Stimulated activated CD8-positive, alpha-beta memory T cell treated with anti-CD3 and anti-CD28 coated beads, Interleukin-7, amount 100 ng/mL, for 1 hour (primary cell): ENCODE measurements at regions not wholly inside any gene's neighbourhood (a gene's known extent, or its start where the extent isn't known, plus 50 kb on each side); places are given as distances from the start of the nearest gene placed in this dataset.

ENCODE experiments used
- DNase-seq, 2 donors: peaks; one replicate each; pipeline ENCODE4 v3.0.0-alpha.2; 2020; ENCODE audit warnings: low read depth in 2 of 2

DNA sequence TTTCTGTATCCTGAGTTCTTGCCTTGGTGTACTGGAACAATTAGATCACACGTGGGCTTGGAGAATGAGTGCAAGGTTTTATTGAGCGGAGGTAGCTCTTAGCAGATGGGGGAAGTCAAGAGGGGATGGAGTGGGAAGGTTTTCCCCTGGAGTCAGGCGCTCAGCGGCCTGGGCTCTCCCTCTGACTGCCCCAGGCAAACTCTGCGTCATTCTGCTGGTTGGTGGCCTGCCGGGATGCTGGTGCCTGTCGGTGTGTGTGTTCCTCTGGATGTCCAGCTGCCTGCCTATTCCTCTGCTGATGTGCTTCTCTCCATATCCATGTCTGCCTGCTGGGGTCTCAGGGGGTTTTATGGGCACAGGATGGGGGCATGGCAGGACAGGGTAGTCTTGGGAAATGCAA is 111.0 kb downstream of the TRIB2 start:
- no peak for DNase-seq

- no peak for DNase-seq
Measured at GRCh38 chr2:12828980-12829379, 112.2 kb downstream of the TRIB2 start.

GRCh38 chr2:12831016-12831415 is 114.3 kb downstream of the TRIB2 start:
- DNase-seq: no peak

DNA sequence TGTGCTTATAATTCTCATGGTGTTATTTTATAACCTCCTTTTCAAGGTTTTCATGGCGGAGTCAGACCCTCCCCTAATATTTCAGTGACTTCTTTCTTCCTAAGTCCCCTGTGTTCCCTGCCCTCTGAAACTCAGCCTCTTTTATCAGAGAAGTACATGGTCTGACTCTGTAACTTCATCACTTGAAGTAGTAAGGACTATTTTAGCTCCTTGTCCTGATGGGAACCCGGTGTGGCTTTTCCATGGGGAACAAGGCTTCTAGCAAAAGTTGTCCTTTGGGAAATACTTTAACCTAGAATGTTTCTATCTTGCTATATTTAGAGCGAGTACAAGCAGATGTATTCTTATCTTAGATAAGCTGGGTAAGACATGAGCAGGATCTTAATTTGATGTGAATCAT is 117.5 kb downstream of the TRIB2 start:
- no peak for DNase-seq

GRCh38 chr2:12835733-12836132 is 119.0 kb downstream of the TRIB2 start:
- no peak for DNase-seq

GRCh38 chr2:12839339-12839738 is 122.6 kb downstream of the TRIB2 start:
- DNase-seq: no peak

GRCh38 chr2:12841021-12841420 is 124.3 kb downstream of the TRIB2 start:
- no peak for DNase-seq

DNA sequence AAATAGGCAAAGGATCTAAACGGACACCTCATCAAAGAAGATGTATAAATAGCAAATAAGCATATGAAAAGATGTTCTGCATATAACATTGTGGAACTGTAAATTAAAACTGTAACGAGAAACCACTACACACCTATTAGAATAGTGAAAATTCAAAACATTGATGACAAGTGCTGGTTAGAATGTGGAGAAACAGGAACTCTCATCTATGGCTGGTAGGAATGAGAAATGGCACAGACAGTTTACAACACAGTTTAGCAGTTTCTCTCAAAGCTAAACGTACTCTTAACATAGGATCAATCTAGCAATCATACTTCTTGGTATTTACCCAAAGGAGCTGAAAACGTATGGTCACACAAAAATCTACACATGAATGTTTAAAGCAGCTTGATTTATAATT is 126.2 kb downstream of the TRIB2 start:
- no peak for DNase-seq

DNA sequence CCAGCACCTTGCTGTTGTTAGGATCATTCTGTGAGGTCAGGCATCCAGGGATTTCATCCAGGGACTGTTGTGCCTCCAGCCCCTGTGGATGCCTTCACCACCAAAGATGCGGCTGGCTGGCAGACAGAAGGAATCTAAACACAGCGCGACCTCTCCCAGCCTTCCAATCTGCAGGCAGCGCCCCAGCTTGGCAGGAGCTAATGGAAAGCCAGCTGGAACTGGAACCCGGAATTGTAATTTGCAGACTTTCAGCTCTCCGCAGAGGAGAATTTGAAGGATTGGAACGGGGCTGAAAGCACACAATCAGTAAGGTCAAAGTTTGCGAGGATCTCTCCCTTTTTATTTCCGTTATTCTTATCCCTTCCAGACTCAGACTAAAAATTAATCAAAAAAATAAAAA is 127.8 kb downstream of the TRIB2 start:
- no peak for DNase-seq

DNA sequence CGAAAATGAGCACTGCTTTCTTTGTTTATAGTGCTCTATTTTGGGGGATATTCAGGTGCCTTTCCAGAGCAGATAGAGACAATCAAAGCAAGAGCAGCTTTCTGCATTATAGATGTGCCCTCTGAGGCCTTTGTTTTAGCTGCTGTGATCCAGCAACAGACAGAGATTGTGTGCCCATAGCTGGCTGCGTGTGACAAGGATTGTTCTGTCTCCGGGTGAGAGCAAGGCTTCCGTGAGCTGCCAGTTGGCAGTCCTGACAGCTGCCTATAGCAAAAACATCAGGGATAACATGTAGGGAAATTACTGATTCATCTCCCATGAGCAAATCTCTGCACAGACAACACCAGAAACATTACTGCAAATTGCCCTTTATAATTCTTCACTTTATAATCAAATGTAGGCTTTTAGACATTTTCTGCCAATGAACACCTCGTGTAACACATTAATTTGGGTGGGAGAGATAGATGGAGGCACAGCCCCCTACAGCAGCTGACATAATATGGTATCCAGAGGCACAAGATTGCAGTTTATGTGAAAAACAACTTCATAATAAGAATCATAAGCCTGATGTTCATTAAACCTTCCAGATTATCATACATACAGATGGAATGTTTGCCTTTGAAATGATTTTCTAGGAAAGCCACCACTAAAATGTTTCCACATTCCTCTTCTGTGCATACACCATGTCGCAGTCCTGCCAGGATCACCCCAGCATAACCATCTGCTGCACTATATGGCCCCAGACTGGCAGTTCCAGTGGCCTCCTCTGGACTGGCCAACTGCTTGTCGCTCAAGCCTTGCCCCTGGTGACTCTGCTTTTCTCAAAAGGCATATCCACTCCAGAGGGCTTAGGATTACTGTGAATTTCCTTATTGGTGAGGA is 131.2 kb downstream of the TRIB2 start:
- no peak for DNase-seq

GRCh38 chr2:12852135-12852534 is 135.4 kb downstream of the TRIB2 start:
- no peak for DNase-seq

DNA sequence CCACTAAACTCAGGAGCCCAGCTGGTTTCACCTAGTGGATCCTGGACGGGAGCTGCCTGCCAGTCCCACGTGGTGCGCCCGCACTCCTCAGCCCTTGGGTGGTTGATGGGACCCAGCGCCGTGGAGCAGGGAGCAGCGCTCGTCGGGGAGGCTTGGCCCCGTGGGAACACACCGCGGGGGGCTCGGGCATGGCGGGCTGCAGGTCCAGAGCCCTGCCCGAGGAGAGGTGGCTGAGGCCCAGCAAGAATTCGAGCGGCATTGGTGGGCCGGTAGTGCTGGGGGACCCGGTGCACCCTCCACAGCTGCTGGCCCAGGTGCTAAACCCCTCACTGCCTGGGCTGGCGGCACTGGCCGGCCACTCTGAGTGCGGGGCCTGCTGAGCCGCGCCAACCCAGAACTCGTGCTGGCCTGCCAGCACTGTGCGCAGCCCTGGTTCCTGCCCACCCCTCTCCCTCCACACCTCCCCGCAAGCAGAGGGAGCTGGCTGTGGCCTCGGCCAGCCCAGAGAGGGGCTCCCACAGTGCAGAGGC is 137.3 kb downstream of the TRIB2 start:
- no peak for DNase-seq

GRCh38 chr2:12855508-12855907 is 138.8 kb downstream of the TRIB2 start:
- DNase-seq: no peak

- DNase-seq: no peak
Measured at GRCh38 chr2:12856934-12857601, 140.3 kb downstream of the TRIB2 start.

DNA sequence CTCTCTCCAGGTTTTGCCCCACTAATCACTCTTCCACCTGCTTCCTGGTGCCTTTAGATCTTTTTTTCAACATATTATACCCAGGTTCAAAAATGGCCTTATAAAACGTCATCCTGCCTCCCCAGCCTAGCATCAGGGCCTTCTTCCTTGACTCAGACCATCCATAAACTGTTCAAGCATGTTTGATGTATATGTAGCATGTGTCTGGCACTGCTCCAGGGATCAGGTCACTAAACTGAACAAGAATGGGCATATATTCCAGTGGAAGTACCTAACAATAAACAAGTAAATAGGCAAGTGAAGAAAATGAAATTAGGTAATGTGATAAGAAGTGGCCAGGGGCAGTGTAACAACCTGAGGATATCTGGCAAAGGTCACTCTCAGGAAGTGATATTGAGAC is 141.2 kb downstream of the TRIB2 start:
- no peak for DNase-seq

- DNase-seq: no peak
Measured at GRCh38 chr2:12858786-12859185, 142.1 kb downstream of the TRIB2 start.

GRCh38 chr2:12861344-12861930 is 144.7 kb downstream of the TRIB2 start:
- no peak for DNase-seq

DNA sequence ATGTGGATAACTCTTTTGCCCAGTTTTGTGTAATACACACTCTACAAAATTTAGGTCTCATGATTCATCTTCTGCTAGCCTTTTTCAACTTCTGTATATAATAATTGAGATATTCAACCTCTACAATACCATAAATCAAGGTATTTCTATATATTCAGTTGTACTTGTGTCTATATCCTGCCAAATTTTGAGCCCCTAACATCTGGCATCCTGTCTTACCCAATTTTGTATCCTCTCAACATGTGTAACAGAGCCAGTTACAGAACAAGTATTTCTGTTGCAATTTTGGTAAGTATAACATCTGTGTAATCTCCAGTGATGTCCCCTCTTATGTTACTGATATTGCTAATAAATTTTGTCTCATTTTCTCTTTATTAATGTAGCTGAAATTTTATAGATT is 145.8 kb downstream of the TRIB2 start:
- DNase-seq: no peak

GRCh38 chr2:12863937-12864336 is 147.2 kb downstream of the TRIB2 start:
- no peak for DNase-seq

DNA sequence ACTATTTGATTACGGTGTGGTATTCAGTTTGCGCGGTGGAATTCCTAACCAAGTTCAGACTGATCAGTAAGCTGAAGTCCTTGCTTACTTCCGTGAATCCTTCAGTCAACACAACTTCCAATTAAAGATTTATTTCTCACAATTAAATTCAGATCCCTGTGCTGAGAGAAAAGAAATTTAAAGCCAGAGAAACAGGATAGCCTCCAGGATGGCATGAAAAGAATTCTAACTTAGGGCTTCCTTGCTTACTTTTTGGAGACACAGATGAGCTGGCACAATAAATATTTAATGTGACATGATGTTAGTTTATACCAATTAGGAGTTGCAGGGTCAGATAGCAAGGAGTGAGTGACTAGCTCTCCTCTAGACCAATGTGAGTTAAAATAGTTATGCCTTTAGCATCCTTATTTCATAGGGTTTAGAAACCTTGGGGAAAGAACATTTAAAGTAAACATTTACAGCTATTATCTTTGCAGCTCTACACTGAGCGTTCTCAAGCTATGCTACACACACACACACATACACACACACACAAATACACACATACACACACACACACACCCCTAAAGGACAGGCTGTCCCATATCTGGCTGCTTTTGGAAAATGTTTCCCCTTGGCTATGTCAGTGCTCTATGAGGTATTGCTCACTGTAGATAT is 151.0 kb downstream of the TRIB2 start:
- no peak for DNase-seq

- no peak for DNase-seq
Measured at GRCh38 chr2:12870692-12871091, 154.0 kb downstream of the TRIB2 start.

GRCh38 chr2:12871694-12872315 is 155.1 kb downstream of the TRIB2 start:
- DNase-seq: no peak
